Muscle of back (tissue), 3 donors: ENCODE measurements at regions not wholly inside any gene's neighbourhood (a gene's known extent, or its start where the extent isn't known, plus 50 kb on each side); places are given as distances from the start of the nearest gene placed in this dataset.

Experiments
- DNase-seq, 3 donors: peaks; one replicate each; pipeline versions ENCODE4 v3.0.0 to v3.0.0-alpha.2; 2013

DNA sequence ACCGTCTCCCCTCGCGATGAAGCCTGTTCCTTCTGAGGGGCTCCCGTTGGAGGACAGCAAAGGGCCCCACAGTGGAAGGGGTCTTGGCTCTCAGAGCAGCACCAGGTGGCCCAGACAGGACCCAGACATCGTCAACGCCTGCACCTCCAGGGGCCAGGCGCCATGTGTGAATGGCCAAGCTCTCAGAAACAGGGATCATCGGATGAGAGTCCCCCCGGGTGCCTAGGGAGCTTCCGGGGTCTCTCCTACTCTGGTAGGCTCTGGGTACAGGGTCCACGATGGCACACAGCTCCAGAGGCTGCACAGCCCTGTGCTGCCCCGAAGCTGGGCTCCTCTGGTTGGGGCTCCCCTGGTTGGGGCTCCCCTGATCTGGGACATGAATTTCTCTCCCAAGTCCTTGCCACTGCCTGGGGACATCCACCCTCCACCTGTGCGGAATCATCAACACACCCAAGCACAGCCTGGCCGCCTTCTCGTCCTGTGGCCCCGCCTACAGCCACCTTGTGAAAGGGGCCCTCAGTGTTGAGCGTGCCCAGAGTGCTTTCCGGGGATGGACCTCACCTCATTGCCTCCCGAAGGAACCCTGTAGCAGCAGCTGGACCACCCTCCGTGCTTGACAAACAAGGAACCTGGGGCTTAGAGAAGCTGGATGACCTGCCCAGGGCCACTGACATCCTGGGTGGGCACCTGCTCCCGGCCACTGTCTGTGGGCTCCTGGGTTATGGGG is 929.0 kb downstream of the BRD1 start:
- no peak for DNase-seq

DNA sequence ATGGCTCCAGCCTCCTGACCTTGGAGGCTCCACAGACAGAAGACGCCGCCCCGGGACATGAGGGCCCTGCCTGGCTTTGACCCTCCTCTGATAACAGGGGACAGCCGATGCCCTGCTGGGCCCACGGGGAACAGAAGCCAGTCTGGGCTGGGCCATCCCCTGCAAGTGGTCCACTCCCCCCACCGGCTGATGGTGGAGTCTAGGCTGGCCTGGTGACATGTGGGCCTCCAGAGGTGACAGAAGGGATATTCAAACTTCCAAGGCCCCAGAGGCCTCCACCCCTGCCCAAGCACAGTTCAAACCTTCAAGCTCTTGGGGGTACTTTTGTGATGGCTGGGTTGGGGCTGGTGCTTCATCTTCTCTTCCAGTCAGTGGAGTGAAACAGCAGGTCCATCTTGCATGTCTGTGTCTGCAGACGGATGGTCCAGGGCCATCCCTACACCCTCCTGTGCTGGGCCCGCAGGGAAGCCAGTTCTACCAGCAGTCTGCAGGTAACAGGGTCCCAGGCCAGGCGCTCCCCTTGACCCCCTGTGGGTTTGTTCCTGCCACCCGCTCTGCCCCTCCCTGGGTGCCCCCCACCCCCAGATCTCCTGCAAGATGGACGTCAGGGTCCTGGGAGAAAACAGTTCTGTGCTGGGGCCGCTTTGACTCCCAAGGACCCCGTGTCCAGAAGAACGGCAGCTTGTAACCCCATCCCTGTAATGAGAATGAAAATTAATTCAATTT is 929.9 kb downstream of the BRD1 start:
- no peak for DNase-seq

DNA sequence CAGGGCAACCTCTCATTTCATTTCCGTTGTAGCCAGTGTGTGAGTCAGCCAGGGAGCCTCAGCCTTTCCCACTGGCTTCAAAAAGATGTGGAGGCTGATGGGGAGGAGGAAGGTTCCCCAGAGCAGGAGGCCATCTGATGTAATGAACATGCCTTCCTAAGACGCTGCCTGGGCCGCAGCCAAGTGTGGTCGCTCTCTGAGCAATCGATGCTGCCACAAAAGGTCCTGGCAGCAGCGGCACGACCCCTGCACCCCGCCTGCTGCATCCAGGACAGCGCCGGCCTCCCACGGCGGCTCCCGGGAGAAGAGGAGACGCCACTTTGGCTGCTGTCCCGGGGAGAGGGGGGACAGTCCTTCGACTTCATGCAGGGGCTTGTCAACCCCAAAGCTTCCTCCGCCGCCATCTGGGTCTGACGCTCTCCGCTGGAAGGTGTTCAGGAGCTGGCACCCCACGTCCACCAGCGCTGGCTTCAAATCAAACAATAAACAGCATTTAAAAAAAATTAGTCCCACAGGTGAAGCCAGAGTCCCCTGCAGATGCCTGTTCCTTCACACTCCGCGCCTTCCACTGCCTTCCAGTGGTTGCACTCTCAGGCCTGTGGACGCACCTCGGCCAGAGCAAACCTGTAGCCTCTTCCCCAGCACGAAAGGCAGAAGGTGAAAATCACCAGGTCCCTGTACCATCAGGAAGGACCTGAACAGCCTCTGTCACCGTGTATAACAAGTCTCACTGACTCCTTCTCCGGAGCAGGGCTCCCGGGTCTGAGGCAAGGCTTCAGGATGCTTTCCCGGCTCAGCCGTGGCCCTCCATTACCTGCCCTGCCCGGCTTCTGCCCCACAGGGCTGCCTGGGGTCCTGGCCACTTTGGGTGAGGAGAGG is 930.7 kb downstream of the BRD1 start:
- no peak for DNase-seq

DNA sequence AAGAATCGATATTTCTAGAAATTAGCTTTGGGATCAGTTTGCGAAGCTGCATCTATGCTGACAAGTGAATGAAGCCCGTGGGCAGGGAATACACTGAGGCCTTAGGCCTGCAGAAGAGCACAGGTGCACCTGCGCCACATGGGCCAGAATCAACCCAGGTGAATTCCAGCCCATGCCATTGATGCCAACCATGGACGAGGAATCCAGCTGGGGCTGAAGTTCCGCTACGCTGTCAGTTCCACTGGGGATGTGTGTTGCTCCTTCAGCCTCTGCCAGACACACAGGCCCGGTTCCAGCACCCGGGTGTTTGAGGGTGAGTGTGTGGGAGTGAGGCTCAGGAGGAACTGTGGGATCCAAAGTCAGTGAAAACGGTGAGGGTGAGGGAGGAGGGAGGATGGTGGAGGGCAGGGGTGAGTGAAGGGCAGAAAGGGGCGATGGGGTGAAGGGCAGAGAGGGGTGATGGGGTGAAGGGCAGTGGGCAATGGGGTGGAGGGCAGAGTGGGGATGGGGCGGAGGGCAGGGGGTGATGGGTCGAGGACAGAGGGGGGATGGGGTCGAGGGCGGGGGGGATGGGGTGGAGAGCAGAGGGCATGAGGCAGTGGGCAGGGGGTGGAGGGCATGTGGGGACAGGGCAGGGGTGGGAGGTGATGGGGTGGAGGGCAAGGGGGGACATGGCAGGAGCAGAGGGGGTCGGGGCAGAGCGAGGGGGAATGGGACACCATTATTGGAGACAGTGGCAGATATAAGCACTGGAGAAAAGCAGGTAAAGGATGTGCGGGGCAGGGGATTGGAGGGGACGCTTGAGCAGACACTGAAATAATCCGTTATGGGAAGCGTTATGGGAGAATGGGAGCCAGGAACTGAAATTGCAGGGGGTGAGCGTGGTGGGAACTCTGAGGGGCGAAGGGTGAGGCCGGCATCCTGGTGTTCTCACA is 931.6 kb downstream of the BRD1 start:
- no peak for DNase-seq

DNA sequence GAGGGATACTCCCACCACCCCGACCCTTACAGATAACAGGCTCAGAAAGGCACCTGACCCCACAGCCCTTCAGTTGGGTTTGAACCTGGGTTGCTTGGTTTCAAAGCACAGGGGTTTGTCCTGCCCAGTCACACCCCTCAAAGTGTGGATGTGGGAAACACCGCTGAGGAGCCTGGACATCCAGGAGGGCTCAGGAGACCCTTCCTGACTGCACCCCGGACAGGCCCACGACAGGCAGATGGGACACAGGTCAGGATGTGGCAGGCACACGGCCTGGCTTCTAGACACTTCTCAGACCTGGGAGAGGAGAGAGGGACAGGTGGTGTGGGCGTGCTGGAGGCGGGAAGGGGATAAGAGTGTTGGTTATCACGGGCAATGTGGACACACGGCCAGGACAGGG is 932.3 kb downstream of the BRD1 start:
- no peak for DNase-seq

DNA sequence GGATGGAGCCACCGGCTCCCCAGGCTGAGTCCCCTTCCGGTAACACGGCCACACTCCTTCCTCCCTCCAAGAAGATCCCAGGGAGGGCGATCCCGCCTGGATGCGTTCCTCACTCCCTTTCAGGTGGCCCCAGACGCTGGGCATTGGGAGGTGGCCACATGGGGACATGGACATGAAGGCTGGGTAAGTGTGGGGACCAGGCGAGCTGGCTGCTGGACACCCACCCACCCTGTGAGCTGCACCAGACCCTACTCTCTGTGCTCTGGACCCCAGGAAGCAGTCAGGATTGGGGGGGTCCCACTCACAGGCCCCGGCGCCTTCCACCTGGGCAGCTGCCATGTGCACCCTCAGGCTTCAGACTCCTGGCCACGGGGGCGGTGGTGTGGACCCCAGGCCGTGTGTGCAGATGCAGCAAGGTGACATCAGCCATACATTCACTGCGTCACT is 932.8 kb downstream of the BRD1 start:
- DNase-seq: no peak

DNA sequence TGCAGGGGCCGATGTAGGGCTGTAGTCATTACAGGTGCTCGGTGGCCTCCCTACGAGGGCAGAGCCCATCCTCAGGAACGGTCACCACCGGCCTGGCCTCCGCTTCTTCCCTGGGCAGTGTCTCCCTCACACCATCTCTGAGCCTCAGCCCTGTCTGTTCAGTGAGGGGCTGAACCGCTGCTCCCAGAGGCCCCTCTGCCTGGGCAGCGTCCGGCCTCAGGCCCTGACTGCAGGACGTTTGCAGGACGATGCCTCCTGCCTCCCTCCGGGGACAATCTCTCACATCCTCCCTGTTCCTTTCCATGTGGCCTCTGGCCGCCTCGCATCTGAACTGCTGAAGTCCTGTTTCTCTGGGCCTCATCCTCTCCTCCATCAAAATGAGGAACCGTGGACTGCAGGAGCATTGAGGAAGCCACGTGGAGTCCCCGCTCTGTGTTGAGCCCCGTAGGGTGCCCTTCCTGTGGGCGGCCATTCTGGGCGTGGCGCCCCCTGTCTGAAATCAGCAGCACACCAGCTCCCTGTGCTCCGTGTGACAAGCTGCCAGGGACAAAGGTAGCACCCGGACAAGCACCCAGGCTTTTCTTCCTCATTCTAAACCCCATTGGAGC is 933.5 kb downstream of the BRD1 start:
- no peak for DNase-seq

DNA sequence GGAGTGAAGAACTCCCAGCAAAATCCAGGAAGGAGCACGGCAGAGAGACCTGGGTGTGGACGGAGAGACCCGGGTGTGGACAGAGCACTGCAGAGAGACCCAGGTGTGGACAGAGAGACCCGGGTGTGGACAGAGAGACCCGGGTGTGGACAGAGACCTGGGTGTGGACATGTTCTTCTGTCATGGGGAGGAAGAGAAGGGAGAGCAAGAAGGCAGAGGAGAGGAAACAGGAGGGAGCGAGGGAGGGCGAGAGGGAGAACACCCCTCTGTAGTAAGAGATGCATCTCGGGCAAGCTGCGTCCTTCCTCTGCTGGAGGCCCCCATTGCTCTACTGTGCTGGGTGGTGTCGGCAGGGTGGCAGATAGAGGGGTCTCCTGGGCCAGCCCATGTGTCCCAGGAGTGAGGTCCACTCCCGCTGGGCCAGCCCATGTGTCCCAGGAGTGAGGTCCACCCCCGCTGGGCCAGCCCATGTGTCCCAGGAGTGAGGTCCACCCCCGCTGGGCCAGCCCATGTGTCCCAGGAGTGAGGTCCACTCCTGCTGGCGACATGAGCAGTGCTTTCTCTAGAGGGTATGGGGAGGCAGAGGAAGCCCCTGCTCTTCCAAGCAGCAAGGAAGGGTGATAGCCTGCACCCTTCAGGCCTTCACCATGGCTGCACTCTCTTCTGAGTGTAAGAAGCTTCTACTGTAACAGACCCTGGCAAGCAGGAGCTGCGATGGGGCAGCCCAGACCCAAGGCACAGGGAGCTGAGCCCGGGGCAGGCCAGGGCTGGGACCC is 934.2 kb downstream of the BRD1 start:
- no peak for DNase-seq

DNA sequence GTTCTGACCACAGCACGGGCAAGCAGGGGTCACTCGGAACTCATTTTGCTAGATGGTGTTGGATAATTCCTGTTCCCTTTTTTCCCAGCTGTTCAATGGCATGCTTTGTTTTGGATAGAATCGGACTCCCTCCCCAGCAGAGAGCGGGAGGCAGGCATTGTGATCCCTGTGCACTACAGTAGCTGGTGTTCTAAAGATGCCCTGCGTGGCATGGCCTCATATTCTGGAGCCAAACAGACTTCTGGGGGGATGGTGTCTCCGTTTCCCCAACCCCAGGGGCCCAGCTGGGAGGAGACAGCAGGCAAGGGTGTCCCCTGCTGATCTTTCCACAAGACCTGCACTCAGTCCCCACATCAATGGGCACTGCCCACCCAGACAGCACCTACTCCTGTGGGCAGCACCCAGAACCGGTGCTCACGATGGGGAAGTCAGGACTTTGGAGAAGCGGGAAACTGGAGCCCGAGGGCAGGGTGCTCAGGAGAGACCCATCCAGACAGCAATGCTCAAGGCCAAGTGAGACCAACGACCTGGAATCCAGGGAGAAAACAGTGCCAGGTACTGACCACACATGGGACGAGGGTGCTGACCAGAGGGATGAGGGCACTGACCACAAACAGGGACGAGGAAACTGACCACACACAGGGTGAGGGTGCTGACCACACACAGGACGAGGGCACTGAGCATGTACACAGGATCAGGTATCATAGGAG is 934.9 kb downstream of the BRD1 start:
- DNase-seq: no peak

DNA sequence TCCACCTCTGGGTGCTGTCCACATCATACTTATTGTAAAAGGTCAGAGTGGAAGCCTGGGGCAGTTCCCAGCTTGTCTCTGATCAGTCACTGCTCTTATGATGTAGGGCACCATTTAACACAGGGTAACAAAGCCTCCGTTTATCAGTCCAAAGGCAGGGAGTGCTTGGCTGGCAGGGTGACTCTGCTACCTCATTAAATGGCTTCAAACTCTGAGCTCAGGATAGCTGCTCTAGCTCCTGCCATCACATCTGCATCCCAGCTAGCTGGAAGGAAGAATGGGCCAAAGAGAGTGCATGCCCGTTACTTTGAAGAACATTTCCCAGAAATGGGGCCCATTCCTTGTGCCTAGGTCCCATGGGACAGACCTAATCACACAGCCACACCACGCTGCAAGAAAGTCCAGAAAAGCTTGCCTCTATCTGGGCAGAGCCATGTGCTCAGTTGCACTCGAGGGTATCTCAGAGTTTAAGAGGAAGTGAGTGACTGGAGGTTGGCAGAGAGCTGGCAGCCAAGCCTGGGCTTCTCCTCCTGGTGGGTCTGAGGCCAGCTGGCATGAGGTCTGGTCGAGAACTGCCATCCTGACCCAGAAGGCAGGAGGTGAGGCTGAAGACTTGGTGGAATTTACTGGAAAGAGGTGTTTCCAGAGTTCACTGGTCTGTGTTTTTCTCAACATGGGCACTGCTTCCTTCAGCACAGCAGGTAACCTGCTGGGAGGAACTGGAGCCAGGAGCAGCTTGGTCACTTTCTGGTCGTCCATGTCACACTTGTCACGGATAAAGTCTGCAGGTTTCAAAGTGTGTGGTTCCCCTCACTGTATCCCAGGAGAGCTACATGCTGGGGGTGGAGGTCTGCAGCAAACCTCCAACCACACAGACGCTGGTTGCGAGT is 935.7 kb downstream of the BRD1 start:
- no peak for DNase-seq

DNA sequence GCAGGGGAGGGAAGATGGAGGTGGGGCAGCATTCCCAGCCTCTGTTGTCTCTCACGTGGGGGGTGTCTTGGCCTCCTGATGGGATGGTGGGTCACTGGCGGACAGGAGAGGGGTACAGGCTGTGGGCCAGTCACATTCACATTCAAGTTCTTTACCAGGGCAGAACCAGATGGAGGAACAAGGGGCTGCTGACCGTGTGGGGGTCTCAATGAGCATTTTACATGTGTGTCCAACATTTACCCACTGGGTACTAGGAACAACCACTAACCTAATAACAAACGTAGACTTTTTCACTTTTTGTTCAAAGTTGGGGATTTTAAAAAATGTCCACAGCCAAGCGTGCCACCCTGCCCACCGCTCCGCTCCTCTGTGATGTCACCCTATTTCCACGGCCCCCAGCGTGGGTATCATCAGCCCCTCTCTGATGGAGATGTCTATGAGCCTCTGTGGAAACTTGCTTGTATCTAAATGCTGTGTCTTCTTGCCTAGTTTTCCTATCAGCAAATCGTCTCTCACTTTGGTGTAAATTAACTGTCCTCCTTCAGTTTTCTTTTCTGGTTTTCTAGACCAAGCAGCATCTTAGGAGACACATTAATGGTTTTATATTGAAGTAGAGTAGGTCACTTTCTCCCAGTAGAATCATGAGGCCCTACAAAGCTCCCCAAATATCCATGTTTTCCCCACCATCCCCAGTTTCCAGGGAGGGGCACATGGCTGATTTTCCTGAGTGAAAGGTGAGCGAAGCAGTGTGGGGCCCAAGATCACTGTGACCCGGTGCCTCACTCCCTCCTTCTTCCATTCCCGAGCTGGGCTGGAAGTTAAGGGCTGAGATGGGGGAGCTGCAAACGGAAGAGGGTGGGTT is 936.7 kb downstream of the BRD1 start:
- no peak for DNase-seq

DNA sequence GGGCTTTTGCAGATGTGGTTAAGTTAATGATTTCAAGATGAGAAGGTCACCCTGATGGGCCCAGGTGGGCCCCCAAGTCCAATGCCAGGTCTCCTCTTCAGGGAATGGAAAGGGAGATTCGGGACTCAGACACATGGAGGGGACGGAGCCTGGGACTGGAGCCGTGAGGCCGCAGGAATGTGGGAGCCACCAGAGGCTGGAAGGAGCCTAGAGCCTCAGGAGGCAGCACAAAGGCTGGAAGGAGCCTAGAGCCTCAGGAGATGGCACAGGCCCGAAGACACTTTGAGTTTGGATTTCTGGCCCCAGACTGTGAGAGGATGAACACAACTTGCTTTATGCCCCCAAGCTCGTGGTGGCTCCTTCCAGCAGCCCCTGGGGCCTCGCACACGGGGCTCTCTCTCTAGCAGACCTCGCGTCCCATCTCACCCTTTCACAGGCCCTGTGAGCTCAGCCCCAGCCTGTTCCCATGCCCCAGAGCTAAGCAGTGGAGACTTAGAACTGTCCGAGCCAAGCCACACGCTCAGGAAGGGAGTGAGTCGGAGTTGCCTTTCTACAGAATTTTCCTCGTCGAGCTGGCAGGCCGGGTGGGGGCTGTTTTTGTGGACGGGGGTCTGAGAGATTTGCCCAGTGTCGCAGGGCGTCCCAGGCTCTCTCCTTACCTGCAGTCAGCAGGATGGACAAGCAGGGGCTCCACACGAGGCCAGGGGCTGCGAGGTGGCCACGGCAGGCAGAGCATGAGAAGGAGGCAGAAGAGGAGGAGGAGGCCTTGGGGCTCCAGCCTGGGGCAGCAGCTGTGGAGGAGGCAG is 937.6 kb downstream of the BRD1 start:
- DNase-seq: no peak

DNA sequence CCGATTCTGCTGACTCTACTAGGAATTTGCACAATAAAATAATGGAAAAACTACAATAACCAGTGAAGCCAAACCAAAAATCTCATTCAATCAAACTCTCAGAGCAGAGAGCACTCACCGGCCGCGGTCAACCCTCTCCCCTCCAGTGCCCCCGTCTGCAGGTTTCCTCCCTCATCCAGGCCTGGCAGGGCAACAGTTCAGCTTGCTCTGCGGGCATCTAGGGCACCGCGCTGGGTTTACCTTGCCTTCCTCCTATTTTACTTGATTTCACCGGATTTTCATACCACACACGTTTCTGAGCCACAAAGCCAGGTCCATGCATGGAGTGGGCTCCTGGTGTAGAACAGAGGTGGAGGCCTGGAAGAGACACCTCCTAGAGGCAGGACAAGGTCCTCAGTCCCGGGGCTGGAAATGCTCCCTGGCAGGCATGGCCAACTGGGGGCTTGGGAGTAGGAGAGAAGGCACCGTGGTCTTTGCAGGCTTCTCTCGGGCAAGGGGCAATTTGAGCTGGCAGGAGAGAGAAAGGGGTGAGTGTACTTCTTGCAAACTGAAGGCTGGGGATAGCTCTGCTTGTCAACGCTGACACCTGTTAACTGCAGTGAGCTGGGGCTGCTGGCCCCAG is 938.4 kb downstream of the BRD1 start:
- no peak for DNase-seq

DNA sequence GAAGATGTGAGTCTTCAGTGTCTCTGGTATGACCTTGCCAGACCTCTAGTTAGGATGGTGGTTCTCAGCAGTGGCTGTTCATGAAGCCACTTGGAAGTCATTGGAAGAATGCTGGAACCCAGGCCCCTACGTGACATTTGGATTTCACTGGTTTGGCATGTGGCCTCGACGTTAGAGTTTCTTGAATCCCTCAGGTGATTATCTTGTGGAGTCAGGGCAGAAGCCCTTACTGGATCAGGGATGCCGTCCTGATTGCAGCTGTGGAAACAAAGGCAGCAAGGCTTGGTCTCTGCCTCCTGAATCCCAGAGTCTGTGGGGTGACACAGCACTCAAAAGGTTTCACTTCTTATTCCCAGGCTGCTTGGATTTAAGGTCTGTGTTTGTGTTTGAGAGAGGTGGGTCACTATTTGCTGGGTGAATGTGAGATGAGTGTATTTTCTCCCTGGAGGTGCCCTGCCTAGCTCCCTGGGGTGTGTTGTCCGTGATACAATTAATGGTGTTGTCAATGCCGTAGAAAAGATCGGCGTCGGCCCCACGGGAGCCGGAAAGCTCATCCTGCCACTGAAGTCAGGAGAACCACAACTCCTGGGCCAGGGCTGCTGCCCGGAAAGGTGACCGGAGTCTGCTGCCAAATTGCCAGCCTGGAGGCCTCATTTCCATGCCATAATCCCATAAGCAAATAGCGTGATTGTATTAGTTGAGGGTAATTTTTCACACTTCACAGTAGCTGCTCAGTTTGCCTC is 939.0 kb downstream of the BRD1 start:
- DNase-seq: no peak
